HG02943 (cell line): ENCODE measurements at regions not wholly inside any gene's neighbourhood (a gene's known extent, or its start where the extent isn't known, plus 50 kb on each side); places are given as distances from the start of the nearest gene placed in this dataset.

ENCODE experiments used
- ATAC-seq: cut with Tn5 transposase; IDR thresholded peaks from one replicate; pipeline ENCODE4 v1.9.1; 2021; ENCODE audit warnings: mild to moderate bottlenecking, low read depth, moderate library complexity; ENCODE audit not compliant: unreplicated experiment

- no peak for ATAC-seq
These were observed 156.2 kb downstream of the MELK start for GRCh38 chr9:36728651-36729520.

- no peak for ATAC-seq
These were observed 157.2 kb downstream of the MELK start for GRCh38 chr9:36729906-36730305.

GRCh38 chr9:36730414-36730813 is 157.7 kb downstream of the MELK start:
- ATAC-seq: no peak

- no peak for ATAC-seq
These were observed 158.6 kb downstream of the MELK start for GRCh38 chr9:36731068-36731956.

GRCh38 chr9:36734737-36735136 is 162.0 kb downstream of the MELK start:
- ATAC-seq: no peak

- ATAC-seq: no peak
These were observed 164.0 kb downstream of the MELK start for GRCh38 chr9:36736648-36737047.

GRCh38 chr9:36738318-36738976 is 165.8 kb downstream of the MELK start:
- no peak for ATAC-seq

GRCh38 chr9:36739373-36740116 is 166.8 kb downstream of the MELK start:
- no peak for ATAC-seq

GRCh38 chr9:36742264-36742663 is 169.6 kb downstream of the MELK start:
- no peak for ATAC-seq

- no peak for ATAC-seq
These were observed 172.0 kb downstream of the MELK start for GRCh38 chr9:36744678-36745077.

GRCh38 chr9:36745977-36746376 is 173.3 kb downstream of the MELK start:
- no peak for ATAC-seq

- ATAC-seq: no peak
These were observed 173.7 kb downstream of the MELK start for GRCh38 chr9:36746415-36746814.

GRCh38 chr9:36748322-36748899 is 175.7 kb downstream of the MELK start:
- ATAC-seq: no peak

- no peak for ATAC-seq
These were observed 176.8 kb downstream of the MELK start for GRCh38 chr9:36749461-36749860.

- ATAC-seq: no peak
These were observed 177.9 kb downstream of the MELK start for GRCh38 chr9:36750630-36751029.

- ATAC-seq: no peak
These were observed 182.3 kb downstream of the MELK start for GRCh38 chr9:36755019-36755418.

- no peak for ATAC-seq
These were observed 186.4 kb downstream of the MELK start for GRCh38 chr9:36759141-36759540.

- ATAC-seq: no peak
These were observed 187.3 kb downstream of the MELK start for GRCh38 chr9:36759976-36760375.

GRCh38 chr9:36760667-36761420 is 188.1 kb downstream of the MELK start:
- ATAC-seq: no peak
